ENCODE measurements at regions not wholly inside any gene's neighbourhood (a gene's known extent, or its start where the extent isn't known, plus 50 kb on each side); places are given as distances from the start of the nearest gene placed in this dataset.

DNA sequence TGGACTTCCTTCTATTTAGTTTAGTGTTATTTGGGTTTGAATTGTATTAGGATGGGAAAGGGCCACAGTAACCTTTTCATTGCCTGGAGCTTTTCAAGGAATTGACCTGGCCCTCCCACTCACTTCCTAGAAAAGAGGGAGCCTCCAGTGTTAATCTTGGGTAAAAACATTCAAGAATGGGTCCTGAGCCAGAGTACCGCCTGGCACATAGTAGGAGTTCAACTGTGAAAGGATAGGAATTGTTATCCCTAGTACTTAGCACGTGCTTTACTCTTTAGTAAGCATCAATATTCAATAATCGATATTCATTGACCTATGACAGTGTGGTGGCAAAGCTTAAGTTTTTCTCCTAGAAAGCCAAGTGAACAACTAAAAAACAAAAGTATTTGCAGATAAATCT lies 179.9 kb downstream of the IRS1 start:
- DNase-seq: no peak

DNA sequence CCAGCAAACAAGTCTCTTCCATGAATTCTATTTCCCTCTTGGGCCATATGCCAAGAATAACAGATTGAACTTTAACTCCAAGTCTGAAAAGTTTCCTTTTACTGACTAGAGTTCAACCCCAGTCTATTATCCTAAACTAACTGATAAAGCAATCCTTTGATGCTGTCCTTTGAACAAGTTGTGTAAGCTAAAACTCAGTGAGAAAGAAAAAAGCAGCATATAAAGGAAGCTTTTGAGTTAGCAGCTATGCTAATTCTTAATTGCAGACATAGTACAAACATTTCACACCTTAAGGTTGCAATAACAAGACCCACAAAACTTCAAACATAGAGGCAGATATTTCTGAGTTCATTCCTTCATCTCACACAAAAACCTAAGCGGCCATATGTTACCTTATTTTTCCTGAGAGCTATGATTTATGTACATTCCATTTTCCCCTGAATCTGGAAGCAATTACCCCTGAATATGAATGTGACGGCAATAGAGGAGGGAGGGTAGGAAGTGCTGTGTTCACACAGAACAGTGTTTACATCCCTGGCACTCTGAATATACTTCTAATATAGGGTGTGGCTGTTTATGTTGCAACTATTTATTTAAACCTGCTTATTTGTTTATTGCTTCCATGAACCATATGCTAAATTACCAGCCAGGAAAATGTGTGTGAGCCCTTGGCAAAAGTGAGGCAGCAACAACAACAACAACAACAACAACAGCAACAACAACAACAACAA lies 180.6 kb downstream of the IRS1 start:
- DNase-seq: no peak

DNA sequence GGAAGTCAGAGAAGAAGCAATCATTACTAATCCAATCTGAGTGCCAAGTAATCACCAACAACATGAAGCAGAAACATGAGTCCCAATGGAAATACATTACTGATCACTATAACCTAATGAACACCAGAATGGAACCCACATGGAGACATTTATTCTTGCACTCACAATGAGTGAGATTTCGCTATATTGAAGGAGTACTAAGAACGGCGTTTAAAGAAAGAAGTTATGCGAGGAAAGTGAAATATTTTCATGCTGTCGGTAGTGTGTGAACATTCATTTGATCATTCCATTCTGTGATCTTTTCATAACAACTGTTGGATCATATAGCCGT lies 181.1 kb downstream of the IRS1 start:
- DNase-seq: no peak

DNA sequence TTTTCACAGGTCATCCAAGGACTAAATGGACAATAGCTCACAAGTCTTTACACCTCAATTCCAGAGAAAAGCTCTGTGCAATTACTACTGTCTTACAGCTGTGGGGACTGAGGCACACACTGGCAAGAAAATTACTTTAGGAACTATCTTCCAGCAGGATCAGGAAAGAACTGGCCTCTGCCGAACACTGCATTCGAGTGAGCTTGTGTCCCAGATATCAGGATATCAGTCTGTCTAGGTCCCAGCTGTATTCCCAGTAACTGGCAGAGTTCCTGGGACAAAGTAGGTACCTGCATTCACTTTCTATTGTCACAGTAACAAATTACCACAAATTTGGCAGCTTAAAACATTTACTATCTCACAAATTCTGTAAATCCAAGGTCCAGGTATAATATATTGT lies 183.7 kb downstream of the IRS1 start:
- DNase-seq: no peak

DNA sequence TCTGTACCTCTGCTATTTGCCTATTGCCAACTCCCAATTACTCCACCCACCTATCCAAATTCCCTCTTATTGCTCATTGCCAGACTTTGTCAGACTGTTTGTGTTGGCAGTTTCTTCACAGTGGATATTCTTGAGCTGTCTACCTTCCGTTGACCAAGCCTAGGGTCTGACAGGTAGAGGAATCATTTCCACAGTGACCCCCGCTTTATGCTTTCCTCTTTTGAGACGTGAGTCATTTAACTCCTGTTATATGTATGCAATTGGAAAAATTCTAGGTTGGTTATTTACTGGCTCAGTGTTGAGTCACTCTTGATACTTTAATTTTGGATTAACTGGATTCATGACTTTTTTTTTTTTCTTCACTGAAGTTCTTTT lies 187.7 kb downstream of the IRS1 start:
- no peak for DNase-seq

DNA sequence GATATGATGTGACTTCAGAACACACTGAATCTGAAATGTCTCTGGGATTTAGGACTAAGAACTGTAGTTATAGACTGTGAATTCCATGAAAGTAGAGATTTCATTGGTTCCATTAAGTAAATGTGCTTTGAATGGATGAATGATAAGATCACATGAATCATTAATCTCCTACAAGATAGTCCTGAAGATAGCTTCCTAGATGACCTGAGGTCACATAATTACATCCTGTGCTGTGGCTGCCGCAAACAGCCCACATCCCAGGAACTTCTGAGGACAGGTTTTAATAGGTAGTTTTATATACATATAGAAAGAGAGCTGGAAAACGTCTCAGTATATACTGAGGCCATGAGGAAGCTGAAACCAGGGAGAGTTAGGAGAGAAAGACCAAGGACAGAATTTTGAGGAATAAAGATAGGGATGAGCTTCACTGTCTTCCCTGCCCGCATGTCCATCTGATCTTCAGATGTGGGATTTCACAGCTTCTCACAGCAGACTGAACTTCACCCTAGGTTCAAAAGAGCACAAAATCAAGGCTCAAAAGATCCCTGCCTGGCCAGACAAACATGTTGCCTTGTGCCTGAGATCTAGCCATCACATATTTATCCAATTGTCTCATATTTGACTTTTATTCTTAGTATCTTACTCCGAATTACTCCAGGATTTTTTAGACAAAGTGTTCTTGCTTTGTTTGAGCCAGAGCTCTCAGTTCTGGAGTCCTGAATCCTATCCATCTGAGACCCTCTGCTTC lies 188.2 kb downstream of the IRS1 start:
- DNase-seq: no peak

DNA sequence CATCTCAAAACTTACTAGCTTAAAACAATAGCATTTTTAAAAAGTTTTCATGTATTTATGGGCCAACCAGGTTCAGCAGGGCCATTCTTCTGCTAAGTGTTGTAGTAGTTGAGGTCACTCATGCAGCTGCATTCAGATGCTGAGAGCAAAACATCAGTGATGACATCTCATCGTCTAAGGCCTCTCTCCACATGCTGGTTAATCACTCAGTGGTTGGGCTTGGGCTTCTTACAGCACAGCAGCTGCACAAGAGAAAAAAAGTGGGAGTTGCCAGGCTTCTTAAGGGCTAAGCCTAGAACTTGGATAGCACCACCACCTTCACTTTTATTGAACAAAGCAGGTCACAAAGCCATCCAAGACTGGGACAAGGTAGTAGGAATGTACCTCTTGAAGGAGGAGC lies 190.3 kb downstream of the IRS1 start:
- DNase-seq: peak; percentile 48

DNA sequence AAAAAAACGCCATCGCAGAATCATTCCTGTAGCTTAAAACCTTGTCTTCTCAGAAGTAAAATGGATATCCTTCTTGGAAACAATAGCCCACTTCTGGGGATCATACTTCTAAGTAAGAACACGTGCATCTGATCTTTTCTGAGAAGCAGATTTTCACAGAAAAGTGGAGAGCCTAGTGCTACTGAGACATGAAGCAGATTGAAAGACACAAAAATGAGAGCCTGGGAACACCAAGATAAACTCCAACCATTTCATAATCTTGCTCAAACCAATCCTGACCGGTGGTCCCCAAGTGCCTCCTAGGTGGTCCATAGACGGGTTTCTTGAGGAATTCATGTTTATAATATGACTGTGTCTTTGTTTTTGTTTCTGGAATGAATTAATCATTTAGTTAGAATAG lies 191.2 kb downstream of the IRS1 start:
- no peak for DNase-seq

DNA sequence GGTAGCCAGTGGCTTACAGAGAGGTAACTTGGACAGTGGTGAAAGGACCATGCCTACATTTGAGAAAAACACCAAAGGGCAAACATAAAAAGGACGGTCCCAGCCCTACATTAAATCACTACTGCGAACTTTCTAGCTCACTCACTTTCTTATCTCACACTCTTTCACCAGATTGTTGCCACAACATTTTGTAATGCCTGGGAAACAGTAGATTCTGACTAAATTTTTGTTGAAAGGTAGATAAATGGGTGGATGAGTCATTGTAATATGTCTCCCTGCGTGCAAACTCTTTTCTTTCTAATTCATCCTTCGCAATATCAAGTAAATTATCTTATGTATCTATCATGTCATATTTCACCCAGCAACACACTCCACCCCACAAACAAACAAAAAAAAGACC lies 192.2 kb downstream of the IRS1 start:
- DNase-seq: no peak

DNA sequence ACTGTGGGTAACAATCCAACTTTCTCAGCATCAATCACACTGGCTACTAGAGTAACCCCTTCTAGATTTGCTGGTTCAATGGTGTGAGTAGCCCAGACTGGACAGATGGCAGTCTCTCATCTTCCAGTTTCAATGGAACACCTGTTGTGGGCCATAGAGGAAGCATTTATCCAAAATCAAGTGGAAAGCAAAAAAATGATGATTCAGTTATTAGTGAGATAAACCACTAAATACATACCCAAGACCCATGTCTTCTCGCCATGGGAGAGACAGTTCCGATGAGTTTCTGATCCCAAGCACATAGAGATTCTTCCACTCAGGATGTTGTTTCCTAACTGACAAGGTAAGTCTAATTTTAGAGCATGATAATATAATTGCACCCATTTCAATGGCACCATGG lies 194.0 kb downstream of the IRS1 start:
- no peak for DNase-seq

DNA sequence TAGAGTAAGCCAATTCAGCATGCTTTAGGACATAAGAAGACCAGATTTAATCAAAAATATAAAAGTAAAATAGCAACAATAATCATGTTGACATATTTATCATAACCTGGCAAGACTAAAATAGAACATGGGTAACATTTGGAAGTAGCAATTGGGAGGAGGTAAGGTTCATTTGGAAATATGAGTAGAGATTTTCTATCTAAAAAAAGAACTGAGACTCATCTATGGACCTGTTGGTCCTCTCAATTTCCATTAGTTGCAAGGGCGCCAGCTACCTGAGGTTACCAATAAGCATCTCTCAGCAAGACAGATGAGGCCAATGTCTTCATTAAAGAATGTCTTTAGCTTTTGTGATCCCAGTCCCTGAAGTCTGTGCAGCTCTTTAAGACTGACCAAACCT lies 196.0 kb downstream of the IRS1 start:
- DNase-seq: no peak

DNA sequence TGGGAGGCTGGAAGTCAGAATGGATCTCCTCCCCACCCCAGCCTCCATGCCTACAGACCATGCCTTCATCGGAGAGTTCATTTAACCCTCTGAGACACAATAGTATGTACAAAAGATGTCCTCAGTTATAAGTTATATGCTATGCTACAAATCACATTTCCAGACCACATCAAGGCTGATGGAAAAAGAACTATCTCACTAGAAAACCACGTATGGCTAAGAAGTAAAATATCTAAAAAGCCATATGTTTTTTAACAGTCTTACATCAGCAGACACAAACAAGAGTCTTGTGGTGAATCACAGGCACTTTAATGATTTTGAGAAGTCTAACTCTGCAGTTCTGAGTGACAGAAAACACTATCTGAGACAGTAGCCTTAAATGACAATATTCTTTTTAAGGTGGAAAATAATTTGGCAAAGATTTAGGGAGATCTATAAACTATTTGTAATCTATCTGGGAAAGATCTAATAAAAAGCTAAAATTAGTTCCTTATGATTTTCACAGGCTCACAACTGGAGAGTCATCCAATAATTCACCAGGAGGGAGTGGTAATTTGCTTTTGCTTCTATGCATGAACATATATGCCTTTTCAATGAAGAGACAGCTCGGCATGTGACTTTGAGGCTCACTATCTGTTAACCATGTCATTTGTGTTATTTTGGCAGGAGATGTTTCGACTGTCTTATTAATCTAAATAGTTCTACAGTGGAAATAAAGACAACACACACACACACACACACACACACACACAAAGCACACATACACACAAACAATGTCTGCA lies 197.5 kb downstream of the IRS1 start:
- no peak for DNase-seq

DNA sequence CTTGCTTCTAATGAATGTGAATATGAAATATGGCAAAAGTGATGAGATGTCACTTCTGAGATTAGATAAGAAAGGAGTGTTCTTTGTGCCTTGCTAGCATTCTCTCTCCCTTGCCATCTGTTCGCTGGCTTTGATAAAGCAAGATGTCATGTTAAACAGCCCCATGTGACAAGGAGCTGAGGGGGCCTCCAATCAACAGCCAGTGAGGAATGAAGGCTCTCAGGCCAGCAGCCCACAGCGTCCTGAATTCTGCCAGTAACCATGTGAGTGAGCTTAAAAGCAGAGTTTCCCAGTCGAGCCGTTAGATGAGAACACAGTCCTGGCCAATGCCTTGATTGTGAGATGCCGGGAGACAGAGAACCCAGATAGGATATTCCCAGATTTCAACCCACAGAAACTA lies 198.8 kb downstream of the IRS1 start:
- DNase-seq: peak; percentile 32

DNA sequence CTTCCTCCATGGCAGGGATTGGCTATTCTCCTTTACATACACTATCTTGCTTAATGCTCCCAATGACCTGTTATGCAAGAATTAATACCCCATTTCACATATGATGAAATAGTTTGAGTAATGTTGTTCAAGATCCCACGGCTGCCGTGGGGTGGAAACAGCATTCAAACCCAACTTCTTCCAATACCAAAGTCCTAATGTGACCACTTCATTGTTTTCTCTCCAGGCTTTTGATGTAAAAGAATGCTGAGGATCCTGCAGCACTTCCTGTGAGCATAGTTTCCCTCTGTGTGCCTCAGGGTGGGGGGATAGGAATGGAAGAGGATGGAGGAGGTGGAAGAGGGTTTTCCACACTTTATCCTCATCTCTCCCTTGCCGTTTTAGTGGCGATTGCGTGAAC lies 199.4 kb downstream of the IRS1 start:
- no peak for DNase-seq

DNA sequence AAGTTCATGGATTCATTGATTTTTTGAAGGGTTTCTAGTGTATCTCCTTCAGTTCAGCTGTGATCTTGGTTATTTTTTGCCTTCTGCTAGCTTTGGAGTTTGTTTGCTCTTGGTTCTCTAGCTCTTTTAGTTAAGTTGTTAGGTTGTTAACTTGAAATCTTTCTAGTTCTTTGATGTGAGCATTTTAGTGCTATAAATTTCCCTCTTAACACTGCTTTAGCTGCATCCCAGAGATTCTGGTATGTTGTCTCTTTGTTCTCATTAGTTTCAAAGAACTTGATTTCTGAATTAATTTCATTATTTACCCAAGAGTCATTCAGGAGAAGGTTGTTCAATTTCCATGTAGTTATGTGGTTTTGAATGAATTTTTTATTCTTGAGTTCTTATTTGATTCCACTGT lies 210.6 kb downstream of the IRS1 start:
- DNase-seq: no peak

DNA sequence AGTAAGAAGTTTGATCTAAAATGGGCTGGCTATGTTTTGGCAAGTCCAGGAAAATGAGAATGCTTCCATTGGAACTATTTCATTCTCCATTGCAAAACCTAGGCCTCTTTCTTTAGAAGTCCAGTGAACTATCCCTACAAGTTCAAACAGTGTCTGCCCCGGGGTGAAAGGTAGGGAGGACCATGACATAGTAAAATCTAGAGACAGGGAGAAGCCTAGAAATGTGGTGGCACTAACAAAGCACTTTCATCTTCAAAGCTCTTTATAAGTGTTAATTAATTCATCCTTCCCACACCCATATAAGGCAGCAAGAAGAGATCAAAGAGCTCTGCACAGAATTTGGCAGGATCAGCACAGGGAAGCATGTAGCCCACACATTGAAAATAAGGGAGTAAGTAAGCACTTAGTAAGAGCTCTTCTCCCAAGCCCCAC lies 214.5 kb downstream of the IRS1 start:
- peak; percentile 24 for DNase-seq

DNA sequence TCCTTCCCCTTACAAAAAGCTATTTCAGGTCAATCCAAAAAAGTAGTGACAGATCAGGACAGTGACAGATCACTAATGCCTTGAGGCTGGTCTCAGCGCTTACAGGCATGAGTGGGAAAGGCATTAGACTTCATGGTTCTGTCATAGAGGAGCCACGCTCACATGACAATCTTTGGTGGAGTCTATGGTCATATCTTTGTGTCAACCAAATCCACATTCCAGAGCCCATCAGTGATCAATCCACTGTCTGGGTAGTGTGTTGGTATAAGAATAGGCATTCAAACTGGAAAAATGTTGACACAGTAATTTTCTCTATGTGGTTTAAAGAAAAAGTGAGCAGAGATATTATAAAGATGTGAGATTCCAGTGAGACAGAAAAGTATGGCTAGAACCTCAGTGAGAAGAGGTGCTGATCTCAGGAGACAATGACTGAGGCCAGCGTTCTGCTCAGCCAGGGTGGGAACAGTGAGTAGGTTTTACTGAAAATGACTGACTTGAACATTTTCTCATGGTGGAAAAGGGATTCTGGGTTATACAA lies 215.0 kb downstream of the IRS1 start:
- DNase-seq: no peak

DNA sequence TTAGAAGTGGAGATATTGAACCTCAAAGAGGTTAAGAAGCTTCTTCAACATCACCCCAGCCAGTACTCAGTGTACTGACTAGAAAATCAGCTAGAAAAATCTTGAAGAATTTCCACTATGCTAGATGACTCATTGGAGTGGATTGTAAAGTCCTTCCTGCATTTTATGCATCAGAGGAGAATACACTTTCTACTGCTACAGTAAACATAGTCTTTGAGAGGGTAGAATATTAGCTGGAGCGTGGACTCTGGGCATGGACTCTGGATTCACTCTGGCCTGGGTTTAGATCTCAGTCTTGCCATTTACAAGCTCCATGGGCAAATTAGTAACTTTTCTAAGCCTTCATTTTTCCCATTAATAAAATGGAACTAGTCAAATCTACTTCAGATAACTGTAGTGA lies 215.9 kb downstream of the IRS1 start:
- DNase-seq: no peak

DNA sequence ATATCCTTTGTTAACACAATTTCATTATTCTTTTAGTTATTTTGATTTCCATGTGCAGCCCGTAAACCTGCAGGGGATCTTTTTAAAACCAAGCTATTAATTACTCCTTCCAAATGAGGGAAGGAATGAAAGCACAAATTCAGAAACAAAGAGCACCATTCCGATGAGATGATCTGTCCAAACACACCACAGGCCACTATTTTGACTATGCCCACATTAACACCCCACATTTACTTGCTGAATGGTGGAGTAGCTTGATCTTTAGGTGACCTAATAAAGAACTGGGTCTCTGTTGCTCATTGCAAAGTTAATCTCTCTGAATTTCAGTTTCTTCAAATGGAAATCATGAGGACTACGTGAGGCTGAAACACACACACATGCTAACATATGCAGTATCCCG lies 218.0 kb downstream of the IRS1 start:
- no peak for DNase-seq

DNA sequence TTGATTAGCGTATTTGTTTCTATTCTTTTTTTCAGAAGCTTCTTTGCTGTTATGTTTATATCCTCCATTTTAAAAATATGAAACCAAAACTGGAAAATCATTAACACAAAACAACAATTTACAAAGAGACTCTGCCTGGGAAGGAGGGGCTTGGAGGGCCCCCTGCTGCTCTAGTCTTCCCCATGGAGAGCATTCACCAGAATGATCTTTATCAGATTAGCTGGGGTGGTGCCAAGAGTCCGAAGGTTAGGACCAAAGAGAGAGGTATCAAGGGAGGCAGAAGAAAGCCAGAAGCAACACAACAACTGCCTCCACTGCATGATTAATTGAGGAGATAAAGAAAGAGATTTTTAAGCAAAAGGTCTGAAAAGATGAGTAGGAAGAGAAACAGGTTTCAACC lies 218.6 kb downstream of the IRS1 start:
- DNase-seq: peak; percentile 8

DNA sequence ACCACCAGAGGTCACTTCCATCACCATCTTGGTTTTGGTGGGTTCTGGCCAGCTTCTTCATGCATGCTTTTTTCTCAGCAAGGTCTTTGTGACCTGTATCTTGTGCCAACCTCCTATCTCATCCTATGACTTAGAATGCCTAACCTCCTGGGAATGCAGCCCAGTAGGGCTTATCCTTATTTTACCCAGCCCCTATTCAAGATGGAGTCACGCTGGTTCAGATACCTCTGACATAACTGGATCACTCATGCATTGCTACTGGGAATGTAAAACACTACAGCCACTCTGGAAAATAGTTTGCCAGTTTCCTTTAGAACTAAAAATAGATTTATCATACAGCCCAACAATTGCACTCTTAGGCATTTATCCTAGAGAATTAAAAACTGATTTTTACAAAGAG lies 219.2 kb downstream of the IRS1 start:
- DNase-seq: no peak

DNA sequence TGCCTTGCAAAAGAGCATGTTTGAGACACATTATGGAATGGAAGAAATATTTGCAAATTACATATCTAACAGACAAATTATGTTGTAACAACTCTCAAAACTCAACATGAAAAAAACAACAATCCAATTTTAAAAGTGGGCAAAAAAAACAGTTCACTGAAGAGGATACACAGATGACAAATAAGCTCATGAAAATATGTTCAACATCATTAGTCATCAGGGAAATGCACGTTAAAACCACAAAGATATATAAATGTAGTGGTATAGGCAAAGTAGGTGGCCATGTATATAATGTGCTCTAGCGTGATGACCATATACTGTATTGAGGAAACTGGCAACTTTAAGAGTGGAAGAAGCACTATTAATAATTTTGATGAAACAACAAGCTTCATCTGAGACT lies 220.1 kb downstream of the IRS1 start:
- DNase-seq: no peak

DNA sequence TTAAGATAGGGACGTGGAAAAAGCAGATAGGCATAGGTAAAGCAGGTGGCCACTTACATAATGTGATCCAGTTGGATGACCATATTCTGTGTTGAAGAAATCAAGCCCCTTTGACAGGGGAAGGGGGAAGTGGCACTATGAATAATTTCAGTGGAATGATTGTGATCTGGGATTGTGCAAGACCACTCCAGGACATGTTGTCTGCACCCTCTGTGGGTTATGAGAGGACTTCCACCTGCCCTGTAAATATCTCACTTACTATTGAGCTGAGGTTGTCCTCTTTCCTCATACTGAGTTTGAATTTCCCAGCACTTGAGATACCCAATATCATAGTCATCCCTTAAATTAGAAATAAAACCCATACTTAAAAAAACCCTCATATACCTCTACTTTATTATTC lies 220.7 kb downstream of the IRS1 start:
- DNase-seq: no peak

DNA sequence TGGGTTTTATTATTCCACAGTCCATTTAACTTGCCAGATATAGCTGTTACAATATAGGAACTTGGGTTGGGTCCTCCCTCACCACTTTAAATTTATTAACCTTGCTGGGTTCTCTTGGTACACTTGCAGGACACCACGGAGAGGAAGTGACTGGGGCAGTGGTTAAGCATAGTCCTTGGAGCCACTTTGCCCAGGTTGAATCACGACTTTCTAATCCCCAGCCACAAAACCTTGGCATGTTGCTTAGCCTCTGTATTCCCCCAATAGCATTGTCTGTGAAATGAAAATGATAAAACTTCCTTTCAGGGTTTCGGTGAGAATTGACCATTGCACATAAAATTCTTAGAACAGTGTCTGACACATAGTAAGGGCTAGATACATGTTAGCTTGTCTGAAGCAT lies 221.2 kb downstream of the IRS1 start:
- no peak for DNase-seq
